K562 (cell line): ENCODE measurements at regions not wholly inside any gene's neighbourhood (a gene's known extent, or its start where the extent isn't known, plus 50 kb on each side); places are given as distances from the start of the nearest gene placed in this dataset.

Experiments used
- ATAC-seq: fragments of 200-7000 bp; cut with Tn5 transposase; 3 replicates; pipeline ENCODE4 v1.9.1; 2020; ENCODE audit warnings: moderate library complexity
- BruUV-seq: library from RNA; stranded (reverse); fragments of 400-500 nt; replicated peaks from 2 replicates; lab custom pipeline; 2021; lab: Mats Ljungman, UMichigan
- CTCF ChIA-PET: fragments of 300-600 bp; formaldehyde crosslinking; extraction: SDS; loops from one replicate; lab custom pipeline; 2021; ENCODE audit warnings: low intra/inter-chr PET ratio; lab: Yijun Ruan, JAX
- POLR2A ChIA-PET: fragments of 300-600, 350-650 bp; sonication (Branson Sonifier 250); formaldehyde crosslinking; extraction: SDS; loops from one replicate; lab custom pipeline; 2021; ENCODE audit warnings: antibody characterized with exemption, inconsistent platforms; lab: Yijun Ruan, JAX
- DNase-seq, 4 experiments: peaks; one replicate each; pipeline versions ENCODE4 v3.0.0 to v3.0.0-alpha.2; 2011 to 2018; ENCODE audit warnings: low spot score in 3 of 4, mixed read lengths in 3 of 4; ENCODE audit errors: extremely low read depth in 1 of 4
- FAIRE-seq: peaks from 2 replicates; lab custom pipeline; 2011; peaks lifted over from hg19 to GRCh38; lab: Jason Lieb, UNC
- H2AFZ ChIP-seq: 2 replicates; pipeline ENCODE4 v1.6.0; 2011; ENCODE audit warnings: low read depth, low read length, control low read depth, inconsistent platforms
- H3K27ac ChIP-seq: fragments of 200-600 bp; 3 replicates; pipeline ENCODE4 v1.8.0; 2011; ENCODE audit warnings: low read depth, mild to moderate bottlenecking, control low read depth, inconsistent platforms, low read length, moderate library complexity, mixed read lengths; ENCODE audit errors: extremely low read depth
- H3K27me3 ChIP-seq, 2 experiments: fragments of 300-600 bp in 1 of 2; 2 replicates in 1 of 2; 3 replicates in 1 of 2; pipeline versions ENCODE4 v1.6.0 to v1.8.0; 2011; ENCODE audit warnings: inconsistent platforms in 2 of 2, low read length in 2 of 2, mild to moderate bottlenecking in 1 of 2, mixed read lengths in 1 of 2, moderate library complexity in 1 of 2; ENCODE audit not compliant: control insufficient read depth in 2 of 2, insufficient read depth in 2 of 2
- H3K36me3 ChIP-seq: fragments of 300-600 bp; 3 replicates; pipeline ENCODE4 v1.8.0; 2011; ENCODE audit warnings: mild to moderate bottlenecking, low read length, inconsistent platforms; ENCODE audit not compliant: control insufficient read depth, insufficient read depth
- H3K4me1 ChIP-seq, 2 experiments: fragments of 200-600 bp in 1 of 2; replicated peaks in 1 of 2; 2 replicates in 1 of 2; 3 replicates in 1 of 2; pipeline versions ENCODE4 v1.5.1 to v1.8.0; 2011; ENCODE audit warnings: inconsistent platforms in 2 of 2, low read length in 2 of 2, mild to moderate bottlenecking in 1 of 2, mixed read lengths in 1 of 2, moderate library complexity in 1 of 2; ENCODE audit not compliant: control insufficient read depth in 2 of 2, insufficient read depth in 2 of 2
- H3K4me2 ChIP-seq: 2 replicates; pipeline ENCODE4 v1.6.1; 2011; ENCODE audit warnings: low read length, control low read depth, inconsistent platforms, mixed read lengths; ENCODE audit not compliant: insufficient read depth
- H3K4me3 ChIP-seq: fragments of 200-600 bp; sonication (generic), shearing (Covaris generic); 2 replicates; pipeline ENCODE4 v1.5.1; 2016; ENCODE audit warnings: control low read depth, inconsistent platforms
- H3K79me2 ChIP-seq: fragments of 200-600 bp; 3 replicates; pipeline ENCODE4 v1.8.0; 2011; ENCODE audit warnings: low read length, inconsistent platforms; ENCODE audit not compliant: control insufficient read depth, insufficient read depth
- H3K9ac ChIP-seq, 2 experiments: 2 replicates each; pipeline versions ENCODE4 v1.6.0 to v1.6.1; 2011; ENCODE audit warnings: low read depth in 2 of 2, low read length in 2 of 2, control low read depth in 1 of 2, inconsistent platforms in 1 of 2, mild to moderate bottlenecking in 1 of 2, mixed read lengths in 1 of 2; ENCODE audit not compliant: insufficient read depth in 1 of 2
- H3K9me1 ChIP-seq: one replicate; pipeline ENCODE4 v1.6.0; 2011; ENCODE audit warnings: inconsistent platforms, mild to moderate bottlenecking, low read length, moderate library complexity; ENCODE audit not compliant: control insufficient read depth, insufficient read depth
- H3K9me3 ChIP-seq: replicated peaks from 2 replicates; pipeline ENCODE4 v1.5.1; 2011; ENCODE audit warnings: low read depth, low read length, inconsistent platforms; ENCODE audit not compliant: control insufficient read depth, insufficient read depth
- H4K20me1 ChIP-seq: replicated peaks from 2 replicates; pipeline ENCODE4 v1.6.1; 2011; ENCODE audit warnings: low read length, inconsistent platforms, mixed read lengths; ENCODE audit not compliant: control insufficient read depth, insufficient read depth
- CREB1 ChIP-seq, 2 experiments: sonication (generic) in 1 of 2; formaldehyde crosslinking in 1 of 2; IDR thresholded peaks; 2 replicates each; pipeline versions ENCODE4 v1.6.1 to v1.8.0; 2012 to 2022; ENCODE audit warnings: inconsistent platforms in 1 of 2, mild to moderate bottlenecking in 1 of 2, missing genetic modification reagents in 1 of 2, moderate library complexity in 1 of 2
- DIDO1 ChIP-seq: fragments of 450-650 bp; IDR thresholded peaks from 2 replicates; pipeline ENCODE4 v1.6.1; 2016; ENCODE audit warnings: low read depth, missing biosample characterization, missing genetic modification characterization
- EZH2 ChIP-seq: IDR thresholded peaks from 2 replicates; pipeline ENCODE4 v1.6.1; 2012; ENCODE audit warnings: low read depth, mild to moderate bottlenecking, inconsistent platforms, low read length, borderline replicate concordance
- KLF6 ChIP-seq: fragments of 250-450 bp; sonication (Bioruptor Pico); IDR thresholded peaks from 2 replicates; pipeline ENCODE4 v1.4.0; 2020; ENCODE audit warnings: mild to moderate bottlenecking, moderate library complexity, borderline replicate concordance
- MTA2 ChIP-seq: fragments of 450-650 bp; IDR thresholded peaks from 2 replicates; pipeline ENCODE4 v1.6.1; 2016; ENCODE audit warnings: low read depth
- NFE2 ChIP-seq: IDR thresholded peaks from 2 replicates; pipeline ENCODE4 v1.6.1; 2014; ENCODE audit warnings: antibody characterized with exemption, low read depth
- RCOR1 ChIP-seq, 2 experiments: IDR thresholded peaks; 2 replicates each; pipeline ENCODE4 v1.6.1; 2012; ENCODE audit warnings: low read depth in 2 of 2, low read length in 2 of 2, borderline replicate concordance in 1 of 2, improper control_type of control experiment in 1 of 2
- RUNX1 ChIP-seq: sonication (generic); IDR thresholded peaks from 2 replicates; pipeline ENCODE4 v1.6.1; 2016; ENCODE audit warnings: antibody characterized with exemption, low read depth
- SPI1 ChIP-seq: IDR thresholded peaks from 2 replicates; pipeline ENCODE4 v1.6.1; 2011; ENCODE audit warnings: low read depth, low read length, control low read depth, borderline replicate concordance
- ZBTB8A ChIP-seq: fragments of 450-650 bp; IDR thresholded peaks from 2 replicates; pipeline ENCODE4 v1.6.1; 2018; ENCODE audit warnings: mild to moderate bottlenecking, moderate library complexity; ENCODE audit not compliant: partially characterized antibody
- ZFP36 ChIP-seq: fragments of 150-350 bp; IDR thresholded peaks from 2 replicates; pipeline ENCODE4 v1.6.1; 2018; ENCODE audit warnings: low read length, low read depth; ENCODE audit not compliant: partially characterized antibody
- ZNF639 ChIP-seq, 2 experiments: fragments of 200-800 bp in 1 of 2; sonication (Bioruptor generic) in 1 of 2; sonication (generic) in 1 of 2; formaldehyde crosslinking in 1 of 2; IDR thresholded peaks in 1 of 2; conservative IDR thresholded peaks in 1 of 2; 2 replicates each; pipeline versions ENCODE4 v1.5.0 to v1.6.1; 2016 to 2020; ENCODE audit warnings: missing compliant biosample characterization in 1 of 2, missing genetic modification characterization in 1 of 2, missing genetic modification reagents in 1 of 2
- ZNF699 ChIP-seq: fragments of 250-450 bp; sonication (Bioruptor Pico); IDR thresholded peaks from 2 replicates; pipeline ENCODE4 v1.8.0; 2021; ENCODE audit warnings: mild to moderate bottlenecking, moderate library complexity; ENCODE audit not compliant: insufficient replicate concordance
- ZNF717 ChIP-seq: fragments of 250-450 bp; sonication (Bioruptor Pico); IDR thresholded peaks from 2 replicates; pipeline ENCODE4 v1.5.0; 2021
- WGBS: fragments of 100-300 bp; shearing (Covaris generic); methylation state at CpG from one replicate; pipeline ENCODE4 v1.1.6; 2016; ENCODE audit warnings: low coverage, mixed read lengths; ENCODE audit not compliant: insufficient coverage; ENCODE audit errors: missing lambda C conversion rate; 5-methylcytosine and 5-hydroxymethylcytosine counted together
- in situ Hi-C: fragments of 300-500 bp; cut with MboI; formaldehyde crosslinking; loops from 4 replicates; pipeline ENCODE4 v1.15.0; 2018; ENCODE audit warnings: inconsistent platforms, mixed read lengths
- intact Hi-C: fragments of 100-400 bp; cut with micrococcal nuclease; formaldehyde crosslinking; loops from 2 replicates; pipeline ENCODE4 v1.14.2; 2022
- TF ChIP-seq, protein P1 (sequence below): fragments of 150-350 bp; IDR thresholded peaks from 2 replicates; pipeline ENCODE4 v1.6.1; 2014; ENCODE audit warnings: low read depth, mild to moderate bottlenecking, low read length, borderline replicate concordance

DNA sequence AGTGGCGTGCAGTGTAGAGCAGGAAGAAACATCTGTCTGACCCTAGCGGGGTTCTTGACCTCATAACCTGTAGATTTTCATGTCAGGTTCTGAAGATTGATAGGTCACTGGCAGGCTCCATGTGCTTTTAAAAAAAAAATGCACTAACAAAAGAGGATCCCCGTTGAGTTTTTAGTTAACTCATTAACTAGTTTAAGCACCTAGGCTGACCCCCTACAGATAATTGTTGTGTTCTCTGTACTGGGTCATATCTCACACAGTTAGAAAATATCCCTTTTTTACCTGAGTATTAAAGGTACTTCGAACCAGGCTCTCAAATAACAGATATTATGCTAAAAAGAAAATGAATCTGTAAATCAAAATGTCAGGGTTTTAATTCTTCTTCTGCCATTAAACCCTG, 676.6 kb downstream of the CDH11 start:
- intact Hi-C loops: no loop called here
- no peak overlapping the region for H3K4me2 ChIP-seq
- H3K27ac ChIP-seq: no peak overlapping the region
- in situ Hi-C loops: no loop called here
- no peak overlapping the region for H2AFZ ChIP-seq
- no TSS peak for BruUV-seq
- H3K36me3 ChIP-seq: no peaks in the 10 kb centered on the region
- 0 out of 2 replicates have a peak, but pooled peaks cover 3% of the 10 kb centered on the region for H3K9me3 ChIP-seq
- 0% methylated on average over 4 of the region's 4 CpGs for WGBS
- TF ChIP-seq SPI1 (no peak), RUNX1 (no peak), MTA2 (no peak), DIDO1 (tag) (no peak), ZBTB8A (no peak), RCOR1 (IDR thresholded peaks at IDR 0.05; ENCODE audit: borderline replicate concordance in 1 of 2, low read depth in 2 of 2, low read length in 2 of 2) (no peak), ZNF717 (CRISPR knock-in tag) (no peak), CREB1 (IDR thresholded peaks at IDR 0.05) (no peak), CREB1 (CRISPR knock-in tag; IDR thresholded peaks at IDR 0.05) (no peak), ZNF699 (CRISPR knock-in tag) (no peak), KLF6 (no peak), ZNF639 (CRISPR knock-in tag; conservative IDR thresholded peaks at IDR 0.05 in 1 of 2, IDR thresholded peaks at IDR 0.05 in 1 of 2) (no peak), EZH2 (no peak), NFE2 (no peak), ZFP36 (no peak)
- TF ChIP-seq, protein P1, sequence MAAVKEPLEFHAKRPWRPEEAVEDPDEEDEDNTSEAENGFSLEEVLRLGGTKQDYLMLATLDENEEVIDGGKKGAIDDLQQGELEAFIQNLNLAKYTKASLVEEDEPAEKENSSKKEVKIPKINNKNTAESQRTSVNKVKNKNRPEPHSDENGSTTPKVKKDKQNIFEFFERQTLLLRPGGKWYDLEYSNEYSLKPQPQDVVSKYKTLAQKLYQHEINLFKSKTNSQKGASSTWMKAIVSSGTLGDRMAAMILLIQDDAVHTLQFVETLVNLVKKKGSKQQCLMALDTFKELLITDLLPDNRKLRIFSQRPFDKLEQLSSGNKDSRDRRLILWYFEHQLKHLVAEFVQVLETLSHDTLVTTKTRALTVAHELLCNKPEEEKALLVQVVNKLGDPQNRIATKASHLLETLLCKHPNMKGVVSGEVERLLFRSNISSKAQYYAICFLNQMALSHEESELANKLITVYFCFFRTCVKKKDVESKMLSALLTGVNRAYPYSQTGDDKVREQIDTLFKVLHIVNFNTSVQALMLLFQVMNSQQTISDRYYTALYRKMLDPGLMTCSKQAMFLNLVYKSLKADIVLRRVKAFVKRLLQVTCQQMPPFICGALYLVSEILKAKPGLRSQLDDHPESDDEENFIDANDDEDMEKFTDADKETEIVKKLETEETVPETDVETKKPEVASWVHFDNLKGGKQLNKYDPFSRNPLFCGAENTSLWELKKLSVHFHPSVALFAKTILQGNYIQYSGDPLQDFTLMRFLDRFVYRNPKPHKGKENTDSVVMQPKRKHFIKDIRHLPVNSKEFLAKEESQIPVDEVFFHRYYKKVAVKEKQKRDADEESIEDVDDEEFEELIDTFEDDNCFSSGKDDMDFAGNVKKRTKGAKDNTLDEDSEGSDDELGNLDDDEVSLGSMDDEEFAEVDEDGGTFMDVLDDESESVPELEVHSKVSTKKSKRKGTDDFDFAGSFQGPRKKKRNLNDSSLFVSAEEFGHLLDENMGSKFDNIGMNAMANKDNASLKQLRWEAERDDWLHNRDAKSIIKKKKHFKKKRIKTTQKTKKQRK: no peak
- no peaks in the 10 kb centered on the region for H3K4me1 ChIP-seq
- no peaks in the 10 kb centered on the region for H3K79me2 ChIP-seq
- no peaks in the 10 kb centered on the region for H3K27me3 ChIP-seq
- H4K20me1 ChIP-seq: no peaks in the 10 kb centered on the region
- FAIRE-seq: no peak
- H3K9ac ChIP-seq: no peak overlapping the region
- POLR2A ChIA-PET: no interaction called here
- no peaks in the 10 kb centered on the region for H3K9me1 ChIP-seq
- no peak for ATAC-seq
- H3K4me3 ChIP-seq: no peak overlapping the region
- CTCF ChIA-PET: no interaction called here
- no peak for DNase-seq
